ENCODE measurements at regions not wholly inside any gene's neighbourhood (a gene's known extent, or its start where the extent isn't known, plus 50 kb on each side); places are given as distances from the start of the nearest gene placed in this dataset.
"Not testable (repeated sequence)": the region's sequence is repeated elsewhere in the genome, so short reads cannot be mapped to it uniquely, and the experiment has no call there.

DNA sequence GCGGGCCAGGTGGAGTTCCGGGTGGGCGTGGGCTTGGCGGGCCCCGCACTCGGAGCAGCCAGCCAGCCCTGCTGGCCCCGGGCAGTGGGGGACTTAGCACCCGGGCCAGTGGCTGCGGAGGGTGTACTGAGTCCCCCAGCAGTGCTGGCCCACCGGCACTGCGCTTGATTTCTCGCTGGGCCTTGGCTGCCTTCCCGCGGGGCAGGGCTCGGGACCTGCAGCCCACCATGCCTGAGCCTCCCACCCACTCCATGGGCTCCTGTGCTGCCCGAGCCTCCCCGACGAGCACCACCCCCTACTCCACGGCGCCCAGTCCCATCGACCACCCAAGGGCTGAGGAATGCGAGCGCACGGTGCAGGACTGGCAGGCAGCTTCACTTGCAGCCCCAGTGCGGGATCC, 55.3 kb upstream of the ITGB1 start:
- H2AK5ac ChIP-seq (ENCODE audit: low read depth, low read length); H3K9me3 ChIP-seq (ENCODE audit: insufficient read depth in 2 of 2, low read depth in 1 of 2, low read length in 1 of 2); H2AFZ ChIP-seq (ENCODE audit: low read length); H3K27ac ChIP-seq (ENCODE audit: low read depth, low read length); FAIRE-seq; H2BK120ac ChIP-seq (replicated peaks; ENCODE audit: low read depth, low read length); H3K56ac ChIP-seq (replicated peaks; ENCODE audit: insufficient read length, low read depth, low read length); H4K20me1 ChIP-seq (replicated peaks in 1 of 2; ENCODE audit: control insufficient read depth in 1 of 2, insufficient read depth in 2 of 2, low read length in 2 of 2); H2BK20ac ChIP-seq (ENCODE audit: low read length); H3K4me2 ChIP-seq (ENCODE audit: insufficient read depth in 1 of 2, low read depth in 2 of 2, low read length in 2 of 2); H3K23me2 ChIP-seq (ENCODE audit: low read depth, low read length); H3K79me1 ChIP-seq (ENCODE audit: low read depth, low read length); H2BK5ac ChIP-seq (ENCODE audit: low read depth, low read length); H4K5ac ChIP-seq (ENCODE audit: insufficient read length, low read depth, low read length); H3K4ac ChIP-seq (replicated peaks; ENCODE audit: insufficient read length, low read depth, low read length); H3K27me3 ChIP-seq (replicated peaks in 1 of 4; ENCODE audit: control insufficient read depth in 3 of 4, extremely low read depth in 1 of 4, insufficient read depth in 3 of 4, low read length in 3 of 4); H3K14ac ChIP-seq (ENCODE audit: insufficient read length); H2BK12ac ChIP-seq (ENCODE audit: low read depth, low read length); H4K91ac ChIP-seq (replicated peaks; ENCODE audit: insufficient read length, low read length); POLR2A ChIA-PET (ENCODE audit: partially characterized antibody); DNase-seq (ENCODE audit: low read depth in 1 of 2, low spot score in 2 of 2); H3K4me3 ChIP-seq (ENCODE audit: extremely low read depth in 1 of 4, insufficient read depth in 2 of 4, low read depth in 3 of 4, low read length in 4 of 4); H4K8ac ChIP-seq (ENCODE audit: extremely low read depth, insufficient read depth, low read length); H3K79me2 ChIP-seq (ENCODE audit: control insufficient read depth in 1 of 2, insufficient read depth in 2 of 2, low read length in 2 of 2); H3K9ac ChIP-seq (replicated peaks in 1 of 4; ENCODE audit: extremely low read depth in 1 of 4, low read depth in 3 of 4, low read length in 3 of 4); H2BK15ac ChIP-seq (ENCODE audit: low read length); H3K18ac ChIP-seq (ENCODE audit: extremely low read depth, low read length); H3K23ac ChIP-seq (ENCODE audit: insufficient read length); H3K36me3 ChIP-seq (ENCODE audit: control insufficient read depth in 2 of 4, insufficient read depth in 4 of 4, low read length in 3 of 4): not testable (repeated sequence)
- peaks cover 3 to 12% (median 5%) of the 10 kb centered on the region in 4 experiments; a peak in 6 of 7 replicates for H3K4me1 ChIP-seq (replicated peaks in 1 of 4; ENCODE audit: control insufficient read depth in 3 of 4, insufficient read depth in 4 of 4, low read length in 3 of 4)
- WGBS, 2 experiments (ENCODE audit: extremely low coverage in 1 of 2, insufficient coverage in 1 of 2, insufficient read length in 1 of 2, insufficient replicate concordance in 2 of 2, low coverage in 1 of 2, low lambda C conversion rate in 2 of 2, missing lambda C conversion rate in 1 of 2): 98% methylated on average over 19 of the region's 25 CpGs; no CpG with 5 or more reads in 1 of the 2 experiments
- CTCF ChIA-PET (ENCODE audit: partially characterized antibody): interaction anchor here (1.5 kb wide), 1 partner anchor 102 kb away, joined by 4 read pairs; no protein-coding TSS in a partner anchor

Data from H1 (cell line).